Umbilical cord (tissue), 1 donor: ENCODE measurements at regions not wholly inside any gene's neighbourhood (a gene's known extent, or its start where the extent isn't known, plus 50 kb on each side); places are given as distances from the start of the nearest gene placed in this dataset.
"Not testable (repeated sequence)": the region's sequence is repeated elsewhere in the genome, so short reads cannot be mapped to it uniquely, and the experiment has no call there.

Source experiments
- DNase-seq: peaks from one replicate; pipeline ENCODE4 v3.0.0-alpha.2; 2015; ENCODE audit warnings: low spot score

GRCh38 chr20:57977569-57977968, 250.9 kb downstream of the ANKRD60 start:
- no peak for DNase-seq

GRCh38 chr20:57977141-57977540, 251.3 kb downstream of the ANKRD60 start:
- peak; percentile 32 for DNase-seq

- no peak for DNase-seq
Measured at GRCh38 chr20:57974863-57975262, 253.6 kb downstream of the ANKRD60 start.

GRCh38 chr20:57973886-57974285, 254.6 kb downstream of the ANKRD60 start:
- DNase-seq, result no peak

GRCh38 chr20:57971583-57971982, 256.9 kb downstream of the ANKRD60 start:
- not testable (repeated sequence) for DNase-seq

- no peak for DNase-seq
Measured at GRCh38 chr20:57970856-57971255, 257.6 kb downstream of the ANKRD60 start.

- DNase-seq, result no peak
Measured at GRCh38 chr20:57970116-57970515, 258.3 kb downstream of the ANKRD60 start.

- DNase-seq, result no peak
Measured at GRCh38 chr20:57968120-57968519, 258.3 kb upstream of the PMEPA1 start.

GRCh38 chr20:57967364-57967763, 257.5 kb upstream of the PMEPA1 start:
- DNase-seq, result no peak

- no peak for DNase-seq
Measured at GRCh38 chr20:57966620-57967019, 256.8 kb upstream of the PMEPA1 start.

- DNase-seq, result no peak
Measured at GRCh38 chr20:57965441-57965840, 255.6 kb upstream of the PMEPA1 start.

GRCh38 chr20:57964011-57964862, 254.4 kb upstream of the PMEPA1 start:
- DNase-seq, result peak; percentile 30

- no peak for DNase-seq
Measured at GRCh38 chr20:57960803-57961575, 251.2 kb upstream of the PMEPA1 start.

- DNase-seq, result no peak
Measured at GRCh38 chr20:57959589-57959988, 249.8 kb upstream of the PMEPA1 start.

- no peak for DNase-seq
Measured at GRCh38 chr20:57959018-57959417, 249.2 kb upstream of the PMEPA1 start.

- DNase-seq, result no peak
Measured at GRCh38 chr20:57958050-57958420, 248.2 kb upstream of the PMEPA1 start.

GRCh38 chr20:57957411-57958049, 247.7 kb upstream of the PMEPA1 start:
- DNase-seq, result no peak

- DNase-seq, result no peak
Measured at GRCh38 chr20:57953638-57954037, 243.8 kb upstream of the PMEPA1 start.

- no peak for DNase-seq
Measured at GRCh38 chr20:57952136-57952535, 242.3 kb upstream of the PMEPA1 start.

GRCh38 chr20:57951549-57951948, 241.7 kb upstream of the PMEPA1 start:
- DNase-seq, result no peak

GRCh38 chr20:57950764-57951485, 241.1 kb upstream of the PMEPA1 start:
- DNase-seq, result no peak
